ENCODE measurements at regions not wholly inside any gene's neighbourhood (a gene's known extent, or its start where the extent isn't known, plus 50 kb on each side); places are given as distances from the start of the nearest gene placed in this dataset.

GRCh38 chr10:117677890-117678500 is 135.4 kb downstream of the EMX2 start:
- no peak overlapping the region for H3K4me3 ChIP-seq
- H3K27ac ChIP-seq = no peak overlapping the region
- H3K4me1 ChIP-seq = no peaks in the 10 kb centered on the region
- intact Hi-C loops (cut with DNase I; ENCODE audit: low total_unique reads) = no loop called here
- TF ChIP-seq CTCF (IDR thresholded peaks at IDR 0.05) = no peak
- no peaks in the 10 kb centered on the region for H3K36me3 ChIP-seq
- peaks cover 0 to 2% of the 10 kb centered on the region in 2 donors for H3K27me3 ChIP-seq
- no peaks in the 10 kb centered on the region for H3K9me3 ChIP-seq
- DNase-seq = no peak

- intact Hi-C loops (cut with DNase I; ENCODE audit: low total_unique reads) = no loop called here
- Histone ChIP-seq H3K36me3 (no peaks in the 10 kb centered on the region), H3K9me3 (no peaks in the 10 kb centered on the region), H3K27me3 (peaks cover 0 to 6% of the 10 kb centered on the region in 2 donors), H3K4me1 (peaks cover 0 to 11% (median 11%) of the 10 kb centered on the region in 4 donors), H3K4me3 (no peak overlapping the region), H3K27ac (no peak overlapping the region)
- DNase-seq = no peak
- TF ChIP-seq CTCF (IDR thresholded peaks at IDR 0.05) = no peak
These were observed 138.1 kb downstream of the EMX2 start for GRCh38 chr10:117680601-117681000.

GRCh38 chr10:117681104-117681503 is 138.6 kb downstream of the EMX2 start:
- DNase-seq = no peak
- Histone ChIP-seq H3K4me1 (peaks cover 0 to 11% (median 11%) of the 10 kb centered on the region in 4 donors), H3K9me3 (no peaks in the 10 kb centered on the region), H3K27ac (no peak overlapping the region), H3K36me3 (no peaks in the 10 kb centered on the region), H3K27me3 (peaks cover 0 to 6% of the 10 kb centered on the region in 2 donors), H3K4me3 (no peak overlapping the region)
- intact Hi-C loops (cut with DNase I; ENCODE audit: low total_unique reads) = no loop called here
- no peak for TF ChIP-seq CTCF (IDR thresholded peaks at IDR 0.05)

GRCh38 chr10:117684046-117684610 is 141.6 kb downstream of the EMX2 start:
- Histone ChIP-seq H3K27me3 (peaks cover 0 to 6% of the 10 kb centered on the region in 2 donors), H3K27ac (no peak overlapping the region), H3K9me3 (no peaks in the 10 kb centered on the region), H3K4me3 (no peak overlapping the region), H3K4me1 (peaks cover 0 to 11% (median 11%) of the 10 kb centered on the region in 4 donors), H3K36me3 (no peaks in the 10 kb centered on the region)
- no peak for DNase-seq
- TF ChIP-seq CTCF (IDR thresholded peaks at IDR 0.05) = no peak
- intact Hi-C loops (cut with DNase I; ENCODE audit: low total_unique reads) = no loop called here

- intact Hi-C loops (cut with DNase I; ENCODE audit: low total_unique reads) = no loop called here
- TF ChIP-seq CTCF (IDR thresholded peaks at IDR 0.05) = no peak
- Histone ChIP-seq H3K4me1 (peaks cover 0 to 11% (median 11%) of the 10 kb centered on the region in 4 donors), H3K36me3 (no peaks in the 10 kb centered on the region), H3K9me3 (no peaks in the 10 kb centered on the region), H3K27me3 (peaks cover 0 to 6% of the 10 kb centered on the region in 2 donors), H3K27ac (no peak overlapping the region), H3K4me3 (peak overlapping the region in 1 of 2 donors; percentile 11)
- DNase-seq = peak; percentile 33 to 77
These were observed 142.2 kb downstream of the EMX2 start for GRCh38 chr10:117684672-117685211.
